ENCODE measurements at regions not wholly inside any gene's neighbourhood (a gene's known extent, or its start where the extent isn't known, plus 50 kb on each side); places are given as distances from the start of the nearest gene placed in this dataset.

DNA sequence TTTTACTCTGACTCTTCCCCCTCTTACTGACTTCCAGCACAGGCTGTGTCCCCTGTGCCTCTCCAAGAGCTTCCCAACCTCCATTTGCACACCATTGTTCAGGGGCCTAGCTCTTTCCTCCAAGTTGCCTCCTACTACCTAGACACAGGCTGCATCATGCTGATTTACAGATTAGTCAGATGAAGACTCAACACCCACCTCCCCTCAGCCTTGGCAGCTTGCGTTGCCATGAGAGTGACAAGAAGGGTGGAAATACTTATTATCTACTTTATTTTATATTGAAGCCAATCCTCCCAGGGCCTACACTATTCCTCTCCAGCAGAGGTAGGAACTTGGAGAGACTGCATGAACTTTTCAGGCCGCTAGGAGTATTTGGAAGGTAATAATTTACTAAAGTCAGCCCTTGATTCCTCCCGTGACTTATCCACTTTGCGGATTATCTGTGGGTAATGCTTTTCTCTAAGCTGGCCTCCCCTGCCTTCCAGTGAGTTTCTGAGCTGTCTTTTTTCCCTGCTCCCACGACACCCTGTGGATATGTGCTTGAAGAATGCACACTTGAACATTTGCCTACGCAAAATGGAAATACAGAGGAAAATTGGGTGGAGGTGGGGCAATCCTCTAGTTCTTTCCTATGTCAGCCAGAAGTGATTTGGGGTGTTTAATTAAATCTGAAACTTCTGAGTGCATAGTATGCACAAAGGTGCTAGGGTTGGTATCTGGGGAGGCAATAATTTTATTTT, 74.1 kb upstream of the TMEM164 start:
- no peak for DNase-seq (ENCODE audit: low read depth in 2 of 2)

DNA sequence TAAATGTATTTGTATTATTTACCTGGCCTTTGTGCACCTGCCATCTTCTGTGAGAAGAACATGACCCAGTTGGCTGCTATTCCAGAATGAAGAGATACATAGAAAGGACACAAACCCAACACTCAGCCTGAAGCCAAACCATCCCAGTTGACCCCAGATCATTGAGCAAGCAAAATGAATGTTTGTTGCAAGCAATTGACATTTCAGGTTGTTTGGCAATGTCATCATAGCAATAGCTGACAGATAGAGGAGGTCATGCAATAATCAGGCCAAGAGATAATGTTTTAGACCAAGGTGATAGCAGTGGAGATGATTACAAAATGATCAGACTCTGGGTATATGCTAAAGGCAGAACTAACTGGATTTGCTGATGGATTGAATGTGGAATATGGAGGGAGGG, 71.2 kb upstream of the TMEM164 start:
- no peak for DNase-seq (ENCODE audit: low read depth in 2 of 2)

DNA sequence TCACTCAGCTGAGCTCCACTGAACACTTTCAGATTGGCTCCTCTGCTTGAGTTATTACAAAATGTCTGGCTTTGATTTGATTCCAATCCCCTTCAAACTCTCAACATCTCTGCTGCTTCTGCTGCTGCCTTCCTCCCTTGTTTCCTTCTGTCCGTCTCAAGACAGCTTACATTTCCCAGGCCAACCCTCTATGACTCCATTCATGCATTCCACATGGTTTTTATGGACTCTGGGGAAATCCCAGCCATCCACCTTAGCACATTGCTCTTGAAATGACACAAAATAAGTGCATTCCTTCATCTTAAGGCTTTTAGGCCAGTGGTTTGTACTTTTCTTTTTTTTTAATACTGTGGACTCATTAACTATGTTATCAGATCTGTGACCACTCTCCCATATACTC, 68.5 kb upstream of the TMEM164 start:
- no peak for DNase-seq (ENCODE audit: low read depth in 2 of 2)

DNA sequence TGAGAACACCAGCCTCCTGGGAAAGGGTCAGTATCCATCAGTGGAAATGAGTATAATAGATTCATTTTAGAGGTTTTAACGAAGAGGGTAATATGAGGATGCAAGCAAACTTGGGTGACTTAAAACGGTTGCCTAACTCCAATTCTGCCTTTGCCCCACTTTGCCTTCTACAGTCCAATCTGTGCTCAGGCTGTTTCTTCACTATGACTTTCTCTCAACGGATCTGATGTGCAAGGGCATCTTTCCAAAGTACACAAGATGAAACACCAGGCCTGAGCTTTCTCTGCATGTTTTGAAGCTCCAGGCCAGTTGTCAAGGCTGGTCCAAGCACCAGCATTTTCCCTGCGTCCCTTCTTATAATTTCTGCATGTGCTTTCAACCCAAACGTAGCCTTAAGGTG, 68.0 kb upstream of the TMEM164 start:
- DNase-seq (ENCODE audit: low read depth in 2 of 2): no peak

DNA sequence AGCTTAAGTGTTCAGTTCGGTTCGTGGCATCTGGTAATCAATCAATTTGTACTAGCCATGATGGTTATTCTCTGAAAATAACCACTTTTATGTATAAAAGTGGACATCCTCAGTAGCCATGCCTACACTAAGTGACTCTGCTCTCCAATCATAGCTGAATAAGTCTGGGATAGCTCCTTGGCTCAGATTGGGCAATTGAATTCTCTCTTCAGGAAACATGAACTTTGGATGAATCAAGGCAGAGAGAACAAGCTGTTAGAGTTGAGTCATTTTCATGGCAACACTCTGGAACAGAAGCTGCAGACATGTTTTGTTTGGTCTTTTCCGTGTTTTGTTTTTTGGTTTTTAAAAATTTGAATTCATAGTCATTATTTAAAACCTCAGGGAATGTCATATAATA, 66.8 kb upstream of the TMEM164 start:
- DNase-seq (ENCODE audit: low read depth in 2 of 2): no peak

GRCh38 chrX:109936598-109936997, 66.3 kb upstream of the TMEM164 start:
- no peak for DNase-seq (ENCODE audit: low read depth in 2 of 2)

- DNase-seq (ENCODE audit: low read depth in 2 of 2): no peak
These were observed 63.4 kb upstream of the TMEM164 start for GRCh38 chrX:109939498-109939897.

GRCh38 chrX:109940411-109940810, 62.5 kb upstream of the TMEM164 start:
- no peak for DNase-seq (ENCODE audit: low read depth in 2 of 2)

GRCh38 chrX:109943092-109943739, 59.7 kb upstream of the TMEM164 start:
- DNase-seq (ENCODE audit: low read depth in 2 of 2): no peak

DNA sequence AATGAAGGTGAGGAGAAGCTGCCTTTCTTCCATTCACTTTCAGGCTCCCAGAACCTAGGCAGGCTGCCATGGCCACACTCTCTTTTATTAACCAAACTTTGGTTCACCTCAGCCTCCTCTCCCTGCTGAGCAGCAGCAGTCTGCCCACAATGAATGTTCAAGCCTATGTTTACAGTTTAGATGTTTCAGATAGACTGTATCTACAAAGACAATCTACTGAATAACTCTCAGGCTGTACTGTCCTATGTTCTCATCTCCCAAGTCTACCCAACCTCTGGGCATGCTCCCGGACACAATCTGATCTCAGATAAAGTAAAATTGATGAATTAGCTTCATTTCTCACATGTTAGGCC, 59.2 kb upstream of the TMEM164 start:
- DNase-seq (ENCODE audit: low read depth in 2 of 2): no peak

- no peak for DNase-seq (ENCODE audit: low read depth in 2 of 2)
These were observed 50.9 kb upstream of the TMEM164 start for GRCh38 chrX:109952050-109952449.

DNA sequence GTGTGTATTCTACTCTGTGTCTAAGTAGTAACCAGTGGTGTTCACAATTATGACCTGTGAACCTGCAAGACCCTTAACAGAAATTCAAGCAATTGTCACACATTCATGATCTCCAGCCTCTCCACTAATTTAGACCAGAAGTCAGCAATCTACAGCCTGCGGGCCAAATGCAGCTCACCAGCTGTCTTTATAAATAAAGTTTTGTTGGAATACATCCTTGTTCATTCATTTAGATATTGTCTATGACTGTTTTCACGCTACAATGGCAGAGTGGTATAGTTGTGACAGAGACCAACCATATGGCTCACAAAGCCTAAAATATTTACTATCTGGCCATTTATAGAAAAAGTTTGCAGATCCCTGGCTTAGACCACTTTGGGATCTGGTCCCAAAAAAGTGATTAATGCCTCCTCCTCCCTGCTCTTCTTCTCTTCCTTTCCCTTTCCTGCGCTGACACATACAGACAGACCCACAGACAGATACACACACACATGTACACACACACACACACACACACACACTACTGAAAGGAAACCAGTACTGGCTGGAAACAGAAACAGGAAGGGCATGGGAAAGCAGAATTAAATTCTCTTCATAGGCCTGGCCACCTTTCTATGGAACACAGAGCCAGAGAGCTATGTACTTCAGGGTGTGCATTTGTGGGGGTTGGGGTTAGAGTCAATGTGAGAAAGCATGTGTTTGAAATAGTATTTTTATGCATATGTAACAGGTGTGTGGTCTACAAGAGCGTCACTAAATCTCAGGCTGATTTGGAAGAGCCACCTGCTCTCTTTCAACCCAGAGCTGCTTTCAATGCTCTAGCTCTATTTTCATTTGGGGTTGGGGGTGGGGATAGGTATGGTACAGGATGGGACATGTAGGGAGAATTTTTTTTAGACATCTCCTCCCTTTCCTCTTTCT, 49.7 kb upstream of the TMEM164 start:
- no peak for DNase-seq (ENCODE audit: low read depth in 2 of 2)
